NK-92 treated with Interleukin-12 subunit alpha and Interleukin-12 subunit beta, amount 100 ng/mL, for 24 hours (cell line): ENCODE measurements at regions not wholly inside any gene's neighbourhood (a gene's known extent, or its start where the extent isn't known, plus 50 kb on each side); places are given as distances from the start of the nearest gene placed in this dataset.
"Not testable (repeated sequence)": the region's sequence is repeated elsewhere in the genome, so short reads cannot be mapped to it uniquely, and the experiment has no call there.

Source experiments
- DNase-seq: peaks from one replicate; lab custom pipeline; 2025; lab: John Stamatoyannopoulos, UW

DNA sequence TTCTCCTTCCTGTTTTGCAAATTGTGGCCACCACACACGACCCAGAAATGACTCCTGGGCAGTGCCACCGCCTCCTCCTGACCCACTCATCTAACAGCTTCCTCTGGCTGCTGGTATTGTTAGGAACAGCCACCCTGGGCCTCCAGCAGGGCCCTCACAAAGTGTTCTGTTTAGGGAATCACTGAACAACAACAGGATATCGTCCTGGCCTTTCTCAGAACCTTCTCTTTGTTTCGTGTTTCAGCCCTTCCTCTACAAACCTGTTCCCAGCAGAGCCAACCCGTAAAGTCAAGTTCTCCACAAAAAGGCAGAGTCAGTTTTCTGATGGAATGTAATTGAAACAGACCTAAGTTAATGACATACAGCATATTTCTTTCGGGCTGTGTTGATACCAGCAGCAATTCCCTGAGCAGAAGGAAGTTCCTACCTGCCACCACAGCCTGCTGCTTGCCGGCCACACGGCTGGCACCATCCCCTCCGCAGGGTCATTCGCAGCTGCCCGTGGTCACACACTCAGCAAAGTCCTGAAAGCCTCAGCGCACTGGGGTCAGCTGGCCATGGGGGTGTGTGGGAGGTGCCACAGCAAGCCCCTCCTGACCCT is 91.7 kb upstream of the PITRM1 start:
- no peak for DNase-seq

DNA sequence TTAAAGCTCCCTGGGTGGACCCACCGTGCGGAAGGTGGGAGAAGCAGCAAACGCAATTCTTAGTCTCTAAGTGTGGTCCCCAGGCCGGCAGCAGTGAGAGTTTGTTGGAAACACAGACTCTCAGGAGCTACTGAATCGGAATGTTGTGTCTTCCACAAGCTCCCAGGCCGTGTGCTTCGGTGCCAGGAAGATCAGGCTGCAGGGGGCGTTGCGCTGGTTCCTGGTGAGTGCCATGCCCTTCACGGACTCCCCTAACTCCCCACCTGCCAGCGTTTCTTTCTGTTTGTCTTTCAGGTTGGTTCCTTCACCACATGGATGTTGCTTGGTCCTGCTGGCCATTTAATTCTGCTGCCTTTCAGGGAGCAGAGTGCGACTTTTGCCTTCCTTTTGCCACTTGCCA is 91.2 kb upstream of the PITRM1 start:
- no peak for DNase-seq

DNA sequence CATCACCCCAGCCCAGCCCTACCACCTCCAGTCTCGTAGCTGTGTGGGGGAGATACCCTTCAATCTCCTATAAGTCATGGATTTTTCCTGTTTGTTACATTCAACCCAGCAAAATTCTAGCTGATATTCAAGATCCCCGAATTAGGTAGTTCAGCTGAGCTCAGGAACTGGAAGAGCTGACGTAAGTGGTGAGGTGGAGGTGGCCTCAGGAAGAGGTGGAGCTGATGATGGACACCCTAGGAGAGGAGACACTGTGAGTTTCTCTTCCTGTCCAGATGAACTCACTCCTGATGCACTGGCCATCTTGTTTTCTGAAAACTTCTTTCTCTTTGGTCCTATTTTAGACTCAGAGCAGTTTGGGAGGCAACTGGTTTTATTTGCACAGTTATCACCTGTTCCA is 90.5 kb upstream of the PITRM1 start:
- no peak for DNase-seq

DNA sequence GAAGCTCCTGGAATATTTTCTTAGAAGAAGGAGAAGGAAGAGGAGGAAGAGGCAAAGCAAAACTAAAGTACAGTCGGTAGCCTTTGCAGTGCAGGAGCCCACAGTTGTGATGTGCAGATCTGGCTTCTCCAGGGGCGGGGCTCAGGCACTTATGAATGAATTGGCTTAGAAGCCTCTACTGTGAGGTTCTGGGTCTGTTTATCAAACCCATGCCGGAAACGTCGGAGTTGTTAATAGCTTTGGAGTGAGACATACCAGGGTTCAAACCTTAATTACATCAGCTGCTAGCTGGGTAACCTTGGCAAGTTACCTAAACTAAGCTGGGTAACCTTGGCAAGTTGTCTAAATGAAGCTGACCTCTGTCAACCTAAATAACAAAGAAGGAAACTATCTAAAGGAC is 89.3 kb upstream of the PITRM1 start:
- DNase-seq, result no peak

DNA sequence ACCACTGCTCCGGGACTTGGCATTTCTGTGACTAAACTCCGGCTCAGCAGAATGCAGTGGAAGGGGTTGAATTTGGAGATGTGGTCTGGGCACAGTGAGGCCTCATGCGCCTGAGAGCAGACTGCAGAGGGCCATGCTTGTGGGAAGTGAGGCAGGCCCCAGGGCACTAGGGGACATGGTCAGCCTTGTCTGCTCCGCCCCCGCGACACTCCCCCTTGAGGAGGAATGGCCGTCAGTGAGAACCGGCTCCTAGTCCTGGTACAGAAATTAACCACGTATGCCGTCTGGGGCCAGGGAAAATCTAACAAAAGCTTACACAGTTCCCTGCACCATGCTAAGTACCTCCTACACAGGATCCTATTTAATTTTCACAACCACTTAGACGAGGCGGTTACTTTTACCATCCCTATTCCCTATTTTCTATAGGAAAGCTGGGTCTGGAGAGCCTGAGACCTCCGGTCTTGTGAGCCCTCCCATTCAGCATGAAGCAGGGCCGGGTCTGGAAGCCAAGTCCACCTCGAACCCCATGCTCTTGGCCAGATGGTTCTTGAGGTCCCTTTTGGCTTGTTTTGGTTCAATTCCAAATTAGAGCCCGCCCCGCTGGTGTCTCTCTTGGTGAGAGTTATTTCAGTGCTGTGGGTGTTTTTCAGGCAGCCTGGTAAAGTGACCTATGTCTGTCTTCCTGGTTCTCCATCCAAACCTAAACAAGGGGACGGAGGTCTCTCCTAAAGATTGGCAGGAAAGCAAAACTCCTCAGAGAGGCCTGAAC is 87.7 kb upstream of the PITRM1 start:
- no peak for DNase-seq

DNA sequence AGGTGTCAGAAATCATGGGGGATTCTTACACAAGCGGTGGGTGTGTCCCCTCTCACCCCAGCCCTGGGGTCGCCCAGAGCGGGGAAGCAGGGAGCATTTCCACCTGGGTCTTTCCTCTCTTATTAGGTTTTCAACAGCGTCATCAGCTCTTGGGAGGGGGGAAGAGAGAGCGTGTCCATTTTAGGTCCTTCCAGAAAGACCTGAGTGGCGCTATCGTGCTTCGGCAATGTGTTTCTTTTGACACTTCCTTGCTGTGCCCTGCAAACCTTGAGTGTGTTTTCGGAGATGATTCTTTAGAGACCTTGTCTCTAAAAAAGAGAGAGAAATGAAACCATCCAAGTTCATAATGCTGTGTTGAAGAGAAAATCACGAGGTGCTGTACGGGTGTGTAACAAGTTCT is 86.9 kb upstream of the PITRM1 start:
- no peak for DNase-seq

DNA sequence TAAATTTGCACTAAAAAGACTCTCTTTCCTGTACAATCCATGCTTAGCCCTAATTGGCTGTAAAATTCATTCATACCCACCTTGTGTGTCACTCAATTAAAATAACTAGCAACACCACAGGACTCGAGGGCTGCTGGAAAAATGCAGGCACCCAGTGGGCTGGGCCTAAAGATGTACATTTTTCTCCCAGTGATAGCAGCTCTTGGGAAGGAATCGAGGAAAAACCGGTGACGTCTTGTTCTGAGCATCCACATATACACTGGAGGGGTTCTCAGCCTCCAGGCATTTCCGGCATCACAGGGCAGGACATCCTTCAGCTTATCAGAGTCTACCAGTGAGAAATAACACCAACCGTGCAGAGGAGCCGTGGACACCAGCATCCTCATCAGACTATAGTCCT is 85.8 kb upstream of the PITRM1 start:
- DNase-seq, result no peak

DNA sequence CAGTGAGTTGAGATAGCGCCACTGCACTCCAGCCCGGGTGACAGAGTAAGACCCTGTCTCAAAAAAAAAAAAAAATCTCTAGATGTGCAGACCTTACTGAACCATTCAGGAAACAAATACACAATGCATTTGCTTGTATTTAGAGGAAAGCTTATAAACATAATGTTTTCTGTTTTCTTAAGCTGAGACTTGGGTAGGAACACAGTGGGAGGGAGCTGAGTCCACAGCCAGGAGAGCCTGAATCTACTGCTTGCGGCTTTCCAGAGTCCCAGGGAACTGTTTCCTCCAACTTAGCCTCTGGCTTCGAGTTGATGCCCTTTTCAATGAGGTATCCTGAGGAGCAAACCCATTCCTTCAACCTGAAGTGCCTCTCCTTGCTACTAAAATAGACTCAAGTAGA is 83.0 kb upstream of the PITRM1 start:
- no peak for DNase-seq

DNA sequence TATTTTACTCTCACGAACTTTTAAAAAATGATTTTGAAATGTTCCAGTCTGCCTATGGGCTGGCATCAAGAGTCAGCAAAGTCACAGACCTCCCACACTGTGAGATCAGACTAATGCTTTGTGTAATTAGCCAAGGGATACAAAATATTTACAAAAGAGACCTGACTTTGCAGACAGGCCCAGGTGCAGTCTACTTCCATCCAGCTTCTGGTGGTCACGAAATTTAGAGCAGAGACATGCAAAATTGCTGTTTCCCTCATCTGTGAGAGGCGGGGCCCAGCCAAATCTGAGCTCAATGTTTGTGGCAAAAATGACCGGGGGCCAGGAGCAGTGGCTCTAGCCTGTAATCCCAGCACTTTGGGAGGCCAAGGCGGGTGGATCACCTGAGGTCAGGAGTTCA is 82.5 kb upstream of the PITRM1 start:
- no peak for DNase-seq

DNA sequence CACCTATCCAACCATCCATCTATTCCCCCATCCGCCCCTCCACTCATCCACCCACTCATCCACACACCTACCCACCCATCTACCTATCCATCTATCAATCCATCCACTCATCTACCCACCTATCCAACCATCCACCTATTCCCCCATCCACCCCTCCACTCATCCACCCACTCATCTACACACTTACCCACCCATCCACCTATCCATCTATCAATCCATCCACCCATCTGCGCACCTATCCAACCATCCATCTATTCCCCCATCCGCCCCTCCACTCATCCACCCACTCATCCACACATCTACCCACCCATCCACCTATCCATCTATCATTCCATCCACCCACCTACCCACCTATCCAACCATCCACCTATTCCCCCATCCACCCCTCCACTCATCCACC is 81.4 kb upstream of the PITRM1 start:
- DNase-seq, result not testable (repeated sequence)

DNA sequence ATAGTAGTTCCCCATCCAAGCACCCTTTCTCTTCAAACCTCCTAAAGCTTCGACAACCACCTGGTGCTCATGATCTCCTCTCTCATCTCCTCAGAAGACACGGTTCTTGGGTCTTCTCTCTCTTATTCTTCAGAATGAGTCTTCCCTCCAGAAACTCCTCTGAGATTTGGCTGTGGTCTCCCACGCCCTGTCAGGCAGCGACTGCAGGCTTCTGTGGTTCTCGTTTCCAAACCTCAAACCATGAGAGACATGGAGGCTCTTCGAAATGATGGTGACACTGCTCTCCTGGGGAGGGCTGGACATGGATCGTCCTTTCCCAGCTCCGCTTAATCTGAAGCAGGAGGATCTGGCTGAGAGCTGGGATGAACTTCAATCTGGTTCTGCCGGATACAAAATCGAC is 78.6 kb upstream of the PITRM1 start:
- DNase-seq, result no peak

DNA sequence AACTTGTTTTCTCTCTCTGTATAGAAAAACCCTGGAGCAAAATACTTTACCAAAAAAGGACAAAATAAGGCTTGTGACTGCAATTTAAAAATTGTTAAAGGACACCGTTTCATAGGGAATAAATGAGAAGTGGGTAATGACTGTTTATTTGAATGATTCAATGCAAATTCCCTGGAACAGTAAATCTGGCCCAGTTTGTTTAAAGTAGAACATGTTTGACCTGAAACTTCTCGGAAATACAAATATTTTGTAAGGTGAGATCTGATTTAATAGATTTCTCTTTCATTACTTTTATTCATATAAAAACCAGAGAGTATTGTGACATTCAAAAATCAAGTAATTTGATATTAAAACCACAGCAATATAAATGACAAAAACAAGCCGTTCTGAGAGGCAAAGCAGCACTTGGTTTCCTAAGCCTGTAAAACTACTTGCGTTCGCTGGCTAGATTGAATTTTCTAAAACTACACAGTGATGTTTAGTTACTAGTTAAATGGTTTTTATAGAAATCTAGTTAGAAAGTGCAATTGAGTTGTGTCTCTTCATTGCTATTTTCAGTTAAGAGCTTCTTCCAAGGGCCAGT is 76.8 kb upstream of the PITRM1 start:
- DNase-seq, result no peak

DNA sequence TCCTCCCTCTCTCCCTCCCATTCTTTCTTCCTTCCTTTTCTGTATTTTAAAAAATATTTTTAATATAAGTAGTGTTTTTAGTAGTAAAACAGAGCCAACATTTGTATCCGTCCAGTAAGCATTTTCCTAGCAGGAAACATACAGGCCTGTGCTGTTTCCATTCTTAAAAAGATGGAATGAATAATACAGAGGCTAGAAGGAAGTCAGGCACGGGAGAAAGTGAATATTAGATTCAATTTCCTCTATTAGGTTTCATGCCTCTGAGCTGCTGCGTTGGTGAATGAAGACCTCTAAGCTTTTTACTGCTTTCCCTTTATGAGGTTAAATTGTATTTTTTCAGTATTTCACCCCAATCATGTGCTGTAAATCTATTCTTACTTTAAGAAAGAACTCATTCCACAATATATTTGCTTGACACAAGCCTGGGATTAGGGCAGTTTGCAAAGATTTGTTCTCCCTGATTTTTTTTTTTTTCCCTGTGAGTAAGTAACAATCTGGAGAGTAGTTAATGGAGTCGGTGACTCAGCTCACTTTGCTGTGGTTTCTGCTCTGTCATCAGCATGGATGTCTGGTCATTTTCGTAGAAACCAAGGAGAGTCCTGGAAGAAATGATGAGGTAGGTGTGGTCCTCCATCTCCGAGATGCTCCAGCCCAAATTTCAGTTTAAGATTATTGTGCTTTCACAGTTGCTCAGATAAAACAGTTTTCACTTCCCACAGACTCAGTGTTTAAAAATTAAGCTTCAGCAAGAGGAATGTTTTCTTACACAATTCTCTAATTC is 76.1 kb upstream of the PITRM1 start:
- no peak for DNase-seq

DNA sequence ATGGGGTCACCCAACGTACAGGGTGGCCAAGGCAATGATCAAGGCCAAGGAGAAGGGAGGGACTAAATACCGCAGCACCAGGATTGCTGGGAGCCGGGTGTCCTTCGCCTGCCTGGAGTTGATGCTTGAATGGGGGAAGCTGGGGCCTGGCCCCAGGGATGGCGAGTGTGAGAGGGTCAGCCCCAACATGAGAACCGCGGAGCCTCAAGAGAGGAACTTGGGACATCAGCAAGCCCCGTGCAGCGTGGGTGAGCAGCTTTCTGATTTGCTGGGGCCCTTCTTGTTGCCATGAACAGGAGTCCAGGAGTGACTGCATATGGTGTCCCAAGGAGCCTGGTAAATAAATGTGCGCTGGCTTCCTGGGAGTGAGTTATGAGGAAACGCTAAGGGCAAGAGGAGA is 72.8 kb upstream of the PITRM1 start:
- DNase-seq, result no peak

DNA sequence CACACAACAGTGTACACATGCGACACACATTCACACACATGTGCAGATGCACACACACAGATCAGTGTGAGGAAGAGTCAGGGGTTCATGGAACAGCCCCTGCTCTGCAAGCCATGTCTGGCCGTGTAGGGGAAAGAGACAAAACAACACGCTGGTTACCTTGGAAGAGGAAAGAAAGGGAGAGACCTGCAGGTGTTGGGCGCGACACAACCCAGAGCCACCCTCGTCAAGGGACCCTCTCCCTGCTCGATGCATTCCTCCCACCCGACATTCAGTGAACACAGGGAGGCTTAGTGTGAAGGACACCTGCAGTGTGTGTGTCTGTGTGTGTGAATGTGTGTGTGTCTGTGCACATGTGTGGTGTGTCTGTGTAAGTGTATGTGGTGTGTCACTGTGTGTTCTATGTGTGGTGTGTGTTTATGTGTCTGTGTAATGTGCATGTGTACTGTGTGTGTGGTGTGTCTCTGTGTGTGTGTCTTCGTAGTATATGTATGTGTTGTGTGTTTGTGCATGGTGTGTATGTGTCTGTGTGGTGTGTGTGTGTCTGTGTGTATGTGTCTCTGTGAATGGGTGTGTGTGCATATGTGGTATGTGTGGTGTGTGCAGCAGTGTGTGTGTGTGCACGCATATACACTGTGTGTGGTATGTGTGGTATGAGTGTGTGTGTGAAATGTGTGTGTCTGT is 69.5 kb upstream of the PITRM1 start:
- no peak for DNase-seq

DNA sequence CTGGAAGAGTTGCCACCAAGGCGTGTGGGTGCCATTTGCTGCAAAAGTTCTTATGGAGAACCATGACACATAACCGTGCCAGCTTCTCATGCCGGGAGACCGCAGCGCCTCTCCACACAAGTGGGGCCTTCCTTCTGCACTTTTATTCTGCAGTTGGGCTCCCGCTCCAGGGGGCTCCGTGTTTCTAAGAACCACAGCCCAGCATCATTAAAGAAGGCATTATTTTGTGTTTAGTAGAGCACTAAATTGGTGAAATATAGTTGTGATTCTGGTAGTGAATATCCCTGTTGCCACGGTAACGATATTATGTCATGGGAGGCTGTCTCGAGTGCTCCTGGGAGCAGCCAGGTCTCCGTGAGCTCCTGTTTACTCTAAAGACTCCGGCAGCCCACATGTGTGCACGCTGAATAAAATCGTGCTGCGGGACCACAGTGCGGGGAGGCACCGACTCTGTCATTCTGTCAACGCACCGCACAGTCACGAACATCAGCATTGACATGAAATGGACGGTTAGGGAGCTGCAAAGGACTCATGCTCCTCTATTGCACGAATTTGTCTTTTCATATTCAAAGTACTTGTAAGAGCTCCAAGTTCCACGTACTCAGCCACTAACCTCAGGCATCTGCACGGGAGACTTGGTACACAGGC is 68.8 kb upstream of the PITRM1 start:
- DNase-seq, result no peak

DNA sequence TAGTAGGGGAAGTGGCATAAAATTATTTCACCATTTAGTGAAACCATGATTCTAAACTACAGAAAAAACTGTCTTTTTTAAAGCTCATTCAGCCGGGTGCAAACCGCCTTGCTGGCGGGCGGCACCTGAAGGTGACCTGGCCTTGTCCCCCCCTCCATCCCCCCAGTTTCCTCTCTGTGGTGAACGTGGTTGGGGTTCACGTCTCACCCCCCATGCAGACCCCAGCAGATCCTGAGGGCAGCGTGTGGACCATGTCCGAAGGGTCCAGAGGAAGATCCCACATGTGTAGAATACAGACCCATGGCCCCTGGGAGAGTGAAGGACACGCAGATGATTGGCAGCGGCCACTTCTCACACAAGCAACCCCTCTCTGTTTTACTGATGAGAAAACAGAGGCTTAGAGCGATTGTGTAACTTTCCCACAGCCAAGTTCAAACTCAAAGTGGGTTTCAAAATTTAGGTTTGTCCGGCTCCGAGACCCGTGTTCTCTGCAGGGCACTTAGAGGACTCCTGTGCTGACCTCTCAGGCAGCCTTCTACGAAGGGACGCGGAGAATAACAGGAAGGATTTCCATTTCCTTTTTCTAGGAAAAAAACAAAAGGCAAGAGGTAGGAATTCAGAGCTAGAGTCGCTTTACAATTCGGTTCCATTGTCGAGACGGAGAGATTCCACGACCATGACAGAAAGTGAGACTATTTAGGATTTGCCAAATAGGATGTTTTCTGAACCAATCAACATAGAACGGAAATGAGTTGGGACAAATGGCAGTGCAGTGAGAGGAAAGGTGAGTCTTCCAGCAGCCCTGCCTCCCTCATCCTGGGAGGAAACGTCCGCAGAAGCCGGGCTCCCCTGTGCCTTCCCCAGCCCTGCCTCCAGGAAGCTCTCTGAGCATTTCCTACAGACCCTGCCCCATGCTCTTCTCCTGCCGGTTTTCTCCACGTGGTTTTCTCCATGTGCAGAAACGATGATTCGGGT is 67.6 kb upstream of the PITRM1 start:
- no peak for DNase-seq

DNA sequence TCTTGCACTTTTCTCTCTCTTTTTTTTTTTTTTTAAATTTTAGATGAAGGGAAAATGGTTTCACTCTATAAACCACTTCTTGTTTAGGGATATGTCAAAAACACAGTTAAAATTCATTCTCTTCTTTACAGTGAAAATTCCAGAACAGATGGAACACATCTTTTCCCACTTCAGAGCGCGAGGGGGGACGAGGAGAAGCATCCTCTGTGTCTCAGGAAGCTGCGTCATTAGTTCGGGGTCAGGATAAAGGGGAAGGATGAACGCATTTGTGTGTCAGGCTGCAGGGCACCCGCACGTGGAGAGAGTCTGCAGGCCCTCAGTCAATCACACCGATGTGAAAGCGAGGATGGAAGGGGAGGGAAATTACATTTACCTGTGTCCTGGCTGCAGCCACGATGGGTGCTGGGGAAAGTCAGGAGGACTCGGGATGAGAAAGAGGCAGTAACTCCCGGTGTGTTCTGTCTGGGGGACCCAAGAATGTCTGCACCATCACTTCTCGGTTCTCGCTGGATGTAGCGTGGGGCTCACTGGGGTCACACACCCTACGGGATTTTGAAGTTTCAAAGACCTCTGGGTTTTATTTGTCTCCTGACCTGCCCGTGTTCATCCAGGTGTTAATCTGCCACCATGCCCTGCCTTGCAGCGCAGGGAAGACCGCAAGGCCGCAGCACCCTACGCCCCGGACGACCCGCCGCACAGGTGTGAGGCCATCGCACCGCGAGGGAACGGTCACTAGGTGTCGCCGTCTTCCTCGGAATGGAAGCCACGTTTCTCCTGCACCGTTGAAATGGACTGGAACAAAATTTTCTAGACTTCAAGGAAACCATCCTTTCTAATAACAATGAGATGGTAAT is 66.7 kb upstream of the PITRM1 start:
- peak; percentile 32 for DNase-seq

DNA sequence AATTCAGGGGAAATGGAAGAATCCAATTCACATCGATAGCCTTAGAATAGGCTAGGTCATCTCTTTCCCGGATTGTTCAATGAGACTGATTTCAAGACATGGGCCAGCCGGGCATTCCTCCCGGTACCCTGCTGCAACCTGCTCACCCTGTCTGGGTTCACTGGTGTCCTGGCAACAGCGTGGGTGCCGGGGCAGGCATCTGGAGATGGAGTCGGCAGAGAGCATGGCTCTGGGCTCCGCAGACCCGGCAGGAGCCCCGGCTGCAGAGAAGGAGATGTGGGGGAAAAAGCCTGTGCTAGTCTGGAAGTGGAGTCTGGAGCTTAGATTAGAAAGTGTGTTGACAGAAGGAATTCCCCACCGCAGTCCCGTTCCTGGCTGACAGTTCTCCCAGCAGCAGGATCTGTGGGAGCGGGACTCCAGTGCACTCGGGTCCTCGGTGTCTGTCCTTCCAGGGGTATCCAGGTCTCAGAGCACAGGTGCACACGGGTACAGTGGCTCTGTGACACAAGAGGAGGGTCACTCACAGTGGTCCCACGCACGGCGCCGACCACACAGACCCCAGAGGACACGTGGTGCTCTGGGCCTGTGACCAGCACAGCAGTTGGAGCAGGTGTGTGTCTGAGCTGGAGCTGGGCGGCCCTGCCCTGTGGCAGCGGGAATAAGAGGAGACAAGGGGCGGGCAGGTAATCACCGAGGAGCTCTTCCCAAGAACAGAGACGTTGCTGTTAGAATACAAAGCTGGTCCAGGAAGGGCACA is 65.7 kb upstream of the PITRM1 start:
- no peak for DNase-seq
